PC-3 (cell line): ENCODE measurements at regions not wholly inside any gene's neighbourhood (a gene's known extent, or its start where the extent isn't known, plus 50 kb on each side); places are given as distances from the start of the nearest gene placed in this dataset.

Source experiments
- EZH2 ChIP-seq: fragments of 300-600 bp; sonication (generic); IDR thresholded peaks from one replicate; pipeline ENCODE4 v1.6.1; 2017; ENCODE audit warnings: antibody characterized with exemption, mild to moderate bottlenecking, low read length; ENCODE audit not compliant: unreplicated experiment
- EZH2phosphoT487 ChIP-seq: fragments of 300-600 bp; sonication (generic); IDR thresholded peaks from 2 replicates; pipeline ENCODE4 v1.6.1; 2018; ENCODE audit warnings: mild to moderate bottlenecking, antibody characterized with exemption, low read length, borderline replicate concordance
- TF ChIP-seq, protein P1 (sequence below): fragments of 300-600 bp; sonication (generic); conservative IDR thresholded peaks from 2 replicates; pipeline ENCODE4 v1.5.1; 2017; ENCODE audit warnings: antibody characterized with exemption, low read depth, mild to moderate bottlenecking, low read length

DNA sequence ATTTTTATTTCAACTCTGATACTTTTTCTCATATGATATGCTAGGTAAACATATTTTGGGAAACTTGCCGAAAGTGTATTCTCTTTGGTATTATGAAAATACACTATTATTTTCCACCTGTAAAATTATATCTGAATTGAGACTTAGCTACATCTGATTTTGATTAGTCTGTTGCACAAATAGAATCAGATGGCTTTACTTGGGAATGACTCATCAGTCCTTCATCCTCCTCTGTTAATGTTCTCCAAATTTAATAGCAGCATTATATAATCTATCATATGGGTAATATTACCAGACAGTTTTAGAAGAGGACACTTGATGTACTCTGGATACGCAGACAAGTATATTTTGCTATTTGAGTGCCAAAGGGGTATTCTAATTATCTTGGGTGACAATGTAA, 245.3 kb downstream of the CTH start:
- TF ChIP-seq EZH2 (no peak), EZH2phosphoT487 (no peak)
- TF ChIP-seq, protein P1, sequence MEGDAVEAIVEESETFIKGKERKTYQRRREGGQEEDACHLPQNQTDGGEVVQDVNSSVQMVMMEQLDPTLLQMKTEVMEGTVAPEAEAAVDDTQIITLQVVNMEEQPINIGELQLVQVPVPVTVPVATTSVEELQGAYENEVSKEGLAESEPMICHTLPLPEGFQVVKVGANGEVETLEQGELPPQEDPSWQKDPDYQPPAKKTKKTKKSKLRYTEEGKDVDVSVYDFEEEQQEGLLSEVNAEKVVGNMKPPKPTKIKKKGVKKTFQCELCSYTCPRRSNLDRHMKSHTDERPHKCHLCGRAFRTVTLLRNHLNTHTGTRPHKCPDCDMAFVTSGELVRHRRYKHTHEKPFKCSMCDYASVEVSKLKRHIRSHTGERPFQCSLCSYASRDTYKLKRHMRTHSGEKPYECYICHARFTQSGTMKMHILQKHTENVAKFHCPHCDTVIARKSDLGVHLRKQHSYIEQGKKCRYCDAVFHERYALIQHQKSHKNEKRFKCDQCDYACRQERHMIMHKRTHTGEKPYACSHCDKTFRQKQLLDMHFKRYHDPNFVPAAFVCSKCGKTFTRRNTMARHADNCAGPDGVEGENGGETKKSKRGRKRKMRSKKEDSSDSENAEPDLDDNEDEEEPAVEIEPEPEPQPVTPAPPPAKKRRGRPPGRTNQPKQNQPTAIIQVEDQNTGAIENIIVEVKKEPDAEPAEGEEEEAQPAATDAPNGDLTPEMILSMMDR, result no peak
